NCI-H1092 treated with DMSO at 0.1 percent for 48 hours (cell line): ENCODE measurements at regions not wholly inside any gene's neighbourhood (a gene's known extent, or its start where the extent isn't known, plus 50 kb on each side); places are given as distances from the start of the nearest gene placed in this dataset.

Experiments
- DNase-seq: peaks from one replicate; lab custom pipeline; 2025; lab: John Stamatoyannopoulos, UW

DNA sequence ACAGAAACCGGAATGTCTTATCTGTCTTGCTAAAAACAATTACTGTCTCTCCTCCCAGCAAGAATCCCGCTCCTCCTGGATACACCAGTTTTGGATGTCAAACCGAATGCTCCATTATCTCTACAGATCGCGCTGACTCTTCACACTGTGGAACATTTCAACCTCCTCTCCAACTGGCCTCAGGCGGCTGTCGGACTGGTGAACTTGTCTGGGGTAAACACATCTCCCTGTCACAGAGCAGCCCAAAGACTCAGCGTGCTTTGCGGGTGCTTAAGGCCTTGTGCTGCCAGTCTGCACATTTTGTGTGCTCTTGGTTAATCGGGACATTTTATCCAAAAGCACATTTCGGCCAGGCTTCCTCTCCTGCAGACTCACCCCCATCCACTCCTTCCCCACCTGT is 173.1 kb downstream of the ICOS start:
- no peak for DNase-seq

DNA sequence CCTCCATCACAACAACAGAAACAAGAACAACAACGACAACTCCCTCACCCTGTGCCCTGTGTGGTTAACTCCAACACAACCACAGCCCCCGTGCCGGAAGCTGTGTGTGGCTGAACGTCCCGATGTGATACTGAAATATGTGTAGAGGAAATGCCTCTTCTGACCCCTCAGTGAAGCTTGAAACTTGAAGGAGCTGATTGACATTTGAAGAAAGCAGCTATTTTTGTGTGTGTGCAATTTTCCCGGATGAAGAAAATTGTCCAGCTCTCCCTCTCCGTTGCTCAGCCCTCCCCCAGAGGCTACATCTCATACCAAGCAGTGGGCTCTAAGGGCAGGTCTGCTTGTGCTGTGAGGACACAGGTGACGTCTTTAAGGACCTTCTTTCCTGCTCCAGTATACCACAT is 173.8 kb downstream of the ICOS start:
- DNase-seq: no peak

DNA sequence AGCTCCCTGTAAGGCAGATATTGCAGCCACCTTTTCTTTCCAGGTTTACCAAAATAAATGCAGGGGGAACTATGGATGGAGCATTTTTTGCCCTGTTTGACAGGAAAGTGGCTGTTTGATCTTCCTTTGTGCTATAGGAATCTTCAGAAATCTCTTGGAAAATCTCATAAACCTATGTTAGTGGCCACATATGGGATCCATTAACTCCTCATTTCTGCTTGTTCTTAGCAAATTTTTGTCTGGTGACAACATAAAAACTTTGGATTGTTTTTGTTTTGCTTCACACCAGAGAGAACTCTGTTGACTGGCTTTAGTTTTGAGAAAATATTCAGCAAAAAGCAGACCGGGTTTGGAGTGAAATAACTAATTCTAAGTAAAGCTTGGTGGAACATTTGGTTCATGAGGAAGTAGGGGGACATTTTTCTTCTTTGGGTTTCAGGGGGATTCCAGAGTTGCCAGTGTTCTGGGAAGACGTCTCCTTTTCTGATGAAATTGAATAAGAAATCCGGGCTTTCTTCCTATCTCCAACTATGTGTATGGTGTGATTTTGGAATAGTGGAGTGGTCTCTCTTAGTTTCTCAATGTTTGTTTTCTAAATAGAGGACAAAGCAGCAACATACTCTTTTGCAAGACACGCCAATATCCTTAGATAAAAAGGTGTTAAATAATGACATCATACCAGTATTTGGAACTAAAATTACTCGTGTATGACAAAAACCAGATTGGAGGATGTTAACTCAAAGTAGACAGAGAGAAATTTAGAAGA is 174.4 kb downstream of the ICOS start:
- DNase-seq: no peak

DNA sequence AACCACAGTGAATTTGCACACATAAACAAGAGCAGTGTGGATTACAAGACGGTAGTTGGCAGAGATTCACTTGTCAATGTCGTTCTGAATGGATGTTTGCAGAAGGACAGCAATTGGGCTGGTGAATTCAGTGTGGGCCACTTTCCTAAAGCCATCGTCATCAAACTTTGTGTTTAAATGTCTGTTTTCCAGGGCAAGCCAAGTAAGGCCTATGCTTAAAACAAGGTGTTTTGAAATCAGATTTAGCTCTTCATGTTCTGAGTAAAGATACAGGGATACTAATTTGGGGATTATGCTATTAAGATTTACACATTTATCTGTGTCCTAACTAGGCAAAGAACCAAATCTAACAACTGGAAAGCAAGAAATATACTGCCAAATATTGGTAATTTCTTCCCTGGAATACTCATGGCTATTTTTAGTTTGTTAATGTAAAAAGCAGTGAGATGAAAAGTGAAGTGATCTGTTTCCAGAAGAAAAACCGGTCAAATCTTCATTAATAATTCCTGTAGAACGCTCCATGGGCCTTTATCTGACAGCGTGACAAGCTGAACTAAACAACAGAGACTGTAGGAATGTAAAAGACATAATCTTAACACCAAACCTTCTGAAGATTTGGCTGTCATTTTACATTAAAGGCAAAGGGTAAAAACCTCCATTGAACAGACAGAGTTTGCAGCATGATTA is 175.7 kb downstream of the ICOS start:
- DNase-seq: peak; percentile 38

DNA sequence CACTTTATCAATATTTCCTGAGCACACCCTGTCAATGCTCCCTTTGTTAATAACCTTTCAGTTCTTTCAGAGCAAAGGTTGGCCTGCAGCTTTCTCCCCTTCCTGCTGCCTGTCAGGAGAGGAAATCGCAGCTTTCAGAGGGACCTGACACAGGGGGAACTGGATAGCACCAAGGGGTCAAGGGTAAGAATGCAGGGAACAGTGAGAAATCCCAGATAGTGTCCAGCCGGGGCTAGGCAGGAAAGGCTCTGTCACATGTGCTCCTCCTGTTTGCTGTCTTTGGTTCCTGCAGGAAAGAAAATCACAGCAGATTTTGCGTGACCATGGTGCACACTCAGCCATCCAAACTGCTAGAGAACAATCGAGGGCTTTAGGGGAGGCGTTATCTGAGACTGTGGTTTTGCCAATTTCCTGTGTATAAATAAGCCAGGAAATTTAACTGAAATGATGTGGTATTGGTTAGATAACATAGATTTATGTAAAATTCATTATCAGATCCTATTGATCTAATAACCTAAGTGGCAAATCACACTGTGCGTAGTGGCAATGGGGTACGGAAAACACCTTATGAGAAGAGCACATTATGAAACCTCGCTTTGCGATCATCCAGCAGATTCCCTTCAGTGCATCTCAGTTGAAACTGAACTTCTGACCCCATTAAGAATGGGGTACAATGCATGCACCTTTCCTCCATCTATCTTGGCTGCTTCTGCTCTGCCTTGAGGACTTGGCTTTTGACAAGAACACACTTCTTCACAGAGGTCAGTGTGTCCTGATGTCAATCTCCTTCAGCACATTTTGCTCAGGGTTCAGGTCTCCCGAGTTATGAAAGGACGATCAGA is 178.0 kb downstream of the ICOS start:
- no peak for DNase-seq

DNA sequence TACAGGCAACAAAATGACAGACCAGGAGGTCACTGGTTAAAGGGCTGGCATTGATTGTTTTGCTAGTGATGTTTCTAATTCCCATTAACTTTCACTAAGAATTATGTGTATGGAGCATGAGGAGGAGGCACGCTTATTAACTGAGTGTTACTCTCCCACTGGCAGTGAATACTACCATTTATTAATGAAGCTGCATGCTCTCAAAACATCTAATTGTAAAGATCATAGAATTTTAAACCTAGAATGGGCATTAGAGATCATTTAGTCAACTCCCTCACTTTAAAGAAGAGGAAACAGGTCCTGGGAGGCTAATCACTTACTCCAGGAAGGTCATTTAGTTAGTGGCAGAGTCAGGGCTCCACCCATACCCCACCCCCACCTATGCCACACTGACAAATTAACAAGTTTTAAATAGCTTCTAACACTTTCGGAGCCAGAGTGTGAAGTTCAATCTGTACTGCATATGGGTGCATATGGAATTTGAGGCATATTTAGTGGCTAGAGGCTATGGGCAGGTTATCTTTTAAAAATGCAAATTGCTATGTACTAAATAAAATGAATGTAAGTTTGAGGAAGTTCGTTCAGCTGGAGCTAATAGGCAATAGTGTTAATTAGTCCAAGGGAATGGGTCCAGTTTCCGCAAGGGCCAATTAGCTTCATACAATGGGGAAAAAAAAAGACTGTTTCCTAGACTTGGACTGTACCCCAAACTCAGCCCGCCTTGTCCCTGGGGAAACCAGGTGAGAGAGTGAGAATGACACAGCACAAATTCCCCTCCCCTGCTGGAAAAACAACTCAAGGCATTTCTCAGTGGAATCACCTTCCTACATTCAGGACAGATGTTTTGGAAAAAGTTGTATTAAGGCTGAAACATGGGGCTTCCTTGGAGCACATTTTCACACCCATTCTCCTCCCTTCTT is 178.8 kb downstream of the ICOS start:
- DNase-seq: no peak

GRCh38 chr2:204116159-204116792 is 179.7 kb downstream of the ICOS start:
- no peak for DNase-seq

- DNase-seq: no peak
Measured at GRCh38 chr2:204122425-204122824, 185.9 kb downstream of the ICOS start.

- no peak for DNase-seq
Measured at GRCh38 chr2:204124140-204124750, 187.7 kb downstream of the ICOS start.

DNA sequence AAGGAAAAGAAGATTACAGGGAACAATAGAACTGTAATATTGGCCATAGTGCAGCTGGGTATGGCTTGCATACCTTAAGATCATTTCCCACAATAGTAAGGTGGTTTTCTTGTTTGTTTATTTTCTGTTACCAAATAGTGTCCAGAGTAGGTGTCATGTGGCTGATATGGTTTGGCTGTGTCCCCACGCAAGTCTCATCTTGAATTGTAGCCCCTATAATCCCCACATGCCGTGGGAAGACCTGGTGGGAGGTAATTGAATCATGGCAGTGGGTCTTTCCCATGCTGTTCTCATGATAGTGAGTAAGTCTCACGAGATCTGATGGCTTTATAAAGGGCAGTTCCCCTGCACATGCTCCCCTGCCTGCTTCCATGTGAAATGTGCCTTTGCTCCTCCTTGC is 190.1 kb downstream of the ICOS start:
- no peak for DNase-seq

GRCh38 chr2:204127238-204127637 is 190.7 kb downstream of the ICOS start:
- no peak for DNase-seq

- no peak for DNase-seq
Measured at GRCh38 chr2:204129591-204130294, 193.2 kb downstream of the ICOS start.

- DNase-seq: no peak
Measured at GRCh38 chr2:204131621-204132020, 195.1 kb downstream of the ICOS start.

- DNase-seq: peak; percentile 60
Measured at GRCh38 chr2:204133476-204133875, 196.9 kb downstream of the ICOS start.

DNA sequence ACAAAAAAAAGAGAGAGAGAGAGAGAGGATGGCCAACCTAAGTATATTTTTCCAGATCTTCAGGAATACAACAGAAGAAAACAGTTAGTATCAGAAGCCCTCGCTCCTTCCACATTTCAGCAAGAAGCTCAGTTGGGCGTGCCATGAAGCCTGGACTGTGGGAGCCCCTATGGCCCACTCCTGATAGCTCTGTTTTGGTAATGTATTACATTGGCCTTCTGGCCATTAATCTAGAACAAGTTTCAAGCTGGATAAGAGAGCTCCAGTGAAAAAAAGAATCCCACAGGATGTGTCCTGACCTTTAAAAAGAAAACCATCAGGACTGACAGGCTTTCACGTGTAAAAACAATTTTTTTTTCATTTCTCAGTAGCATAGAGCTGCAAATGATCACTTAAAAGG is 197.9 kb downstream of the ICOS start:
- no peak for DNase-seq

DNA sequence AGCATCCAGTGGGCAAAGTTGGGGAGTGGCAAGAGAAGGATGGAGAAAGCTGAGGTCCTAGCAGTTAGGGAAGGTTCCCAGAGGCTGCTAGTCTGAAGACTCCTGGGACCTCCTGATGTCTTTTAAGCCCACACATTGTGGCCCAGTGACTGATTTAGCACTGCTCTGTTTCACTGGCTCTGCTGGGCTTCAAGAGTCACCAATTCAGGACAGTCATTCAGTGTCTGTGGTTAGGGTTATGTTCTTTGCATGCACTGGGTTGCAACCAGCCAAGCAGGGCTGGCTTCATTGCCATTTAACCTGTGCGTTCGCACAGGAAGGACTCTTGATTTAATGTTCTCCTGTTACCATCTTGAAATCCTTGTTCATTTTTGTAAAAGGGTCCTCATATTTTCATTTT is 199.2 kb downstream of the ICOS start:
- no peak for DNase-seq

DNA sequence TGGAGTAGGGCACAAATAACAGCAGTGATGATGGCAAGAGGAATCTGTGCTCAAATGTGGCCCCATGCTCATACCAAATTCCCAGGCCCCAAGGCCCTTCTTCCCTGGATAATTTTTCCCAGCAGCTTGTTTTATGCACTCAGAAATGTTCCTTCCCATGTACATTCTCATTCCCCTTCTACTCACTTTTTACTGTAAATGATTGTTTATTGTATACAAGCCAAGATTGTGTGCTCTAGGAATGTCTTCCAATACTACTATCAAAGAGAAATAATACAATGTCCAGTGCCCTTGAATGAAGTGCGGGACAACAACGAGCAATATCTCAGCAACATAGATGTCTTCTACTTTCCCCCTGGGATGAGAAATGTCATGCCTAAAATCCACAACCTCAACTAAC is 201.6 kb downstream of the ICOS start:
- no peak for DNase-seq

DNA sequence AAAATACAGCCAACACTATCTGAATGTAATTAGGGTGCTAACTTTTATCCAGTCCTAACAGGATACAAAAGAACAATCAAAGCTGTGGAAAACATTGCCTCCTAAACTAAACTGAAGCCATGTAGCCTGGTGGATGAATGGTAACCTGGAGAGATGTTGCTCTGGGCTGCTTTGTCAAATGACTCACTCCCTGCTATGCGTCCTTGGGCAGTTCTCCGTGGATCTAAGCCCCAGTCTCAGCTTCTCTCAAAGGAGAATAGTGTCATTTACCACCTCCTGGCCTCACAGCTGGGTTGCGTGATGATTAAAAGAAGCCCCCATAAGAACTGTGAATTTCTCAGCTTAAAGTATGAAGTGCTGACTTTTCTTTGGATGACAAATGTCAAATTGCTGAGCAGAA is 203.7 kb downstream of the ICOS start:
- DNase-seq: no peak

DNA sequence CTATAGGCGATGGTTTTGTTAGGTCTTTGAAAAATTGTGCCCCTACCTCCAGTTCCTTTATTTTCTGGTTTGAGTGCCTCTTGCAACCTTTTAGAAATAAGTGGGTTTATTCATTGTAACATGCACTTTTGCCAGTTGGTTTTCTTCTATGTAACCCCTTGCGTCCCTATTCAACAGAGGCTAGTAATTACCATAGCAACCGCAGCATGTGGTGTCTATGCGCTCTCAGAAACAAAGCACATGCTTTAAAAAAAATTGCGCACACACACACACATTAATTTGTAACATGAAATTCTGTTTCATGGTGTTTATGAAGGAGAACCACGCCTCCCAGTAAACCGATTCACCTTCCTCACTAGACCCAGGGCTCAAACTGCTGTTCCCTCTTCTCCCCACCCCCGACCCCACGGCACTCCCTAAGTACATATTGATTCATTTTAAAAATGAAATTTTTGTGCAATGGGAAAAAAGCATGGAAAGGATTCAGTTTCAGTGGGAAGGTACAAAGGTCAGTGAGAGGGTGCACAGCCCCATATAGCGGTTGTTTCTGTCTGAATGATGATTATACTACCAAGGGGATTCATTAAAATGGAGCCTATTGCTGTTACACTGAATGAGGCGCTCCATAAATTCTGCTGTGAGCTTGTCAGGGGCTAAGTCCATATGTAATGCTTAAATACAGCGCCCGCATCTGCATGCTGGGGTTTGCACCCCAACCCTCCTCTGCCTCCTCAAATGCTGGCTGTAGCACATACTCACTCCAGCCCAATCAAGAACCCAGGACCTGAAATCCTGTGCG is 206.9 kb downstream of the ICOS start:
- DNase-seq: peak; percentile 42
